ENCODE measurements at regions not wholly inside any gene's neighbourhood (a gene's known extent, or its start where the extent isn't known, plus 50 kb on each side); places are given as distances from the start of the nearest gene placed in this dataset.

DNA sequence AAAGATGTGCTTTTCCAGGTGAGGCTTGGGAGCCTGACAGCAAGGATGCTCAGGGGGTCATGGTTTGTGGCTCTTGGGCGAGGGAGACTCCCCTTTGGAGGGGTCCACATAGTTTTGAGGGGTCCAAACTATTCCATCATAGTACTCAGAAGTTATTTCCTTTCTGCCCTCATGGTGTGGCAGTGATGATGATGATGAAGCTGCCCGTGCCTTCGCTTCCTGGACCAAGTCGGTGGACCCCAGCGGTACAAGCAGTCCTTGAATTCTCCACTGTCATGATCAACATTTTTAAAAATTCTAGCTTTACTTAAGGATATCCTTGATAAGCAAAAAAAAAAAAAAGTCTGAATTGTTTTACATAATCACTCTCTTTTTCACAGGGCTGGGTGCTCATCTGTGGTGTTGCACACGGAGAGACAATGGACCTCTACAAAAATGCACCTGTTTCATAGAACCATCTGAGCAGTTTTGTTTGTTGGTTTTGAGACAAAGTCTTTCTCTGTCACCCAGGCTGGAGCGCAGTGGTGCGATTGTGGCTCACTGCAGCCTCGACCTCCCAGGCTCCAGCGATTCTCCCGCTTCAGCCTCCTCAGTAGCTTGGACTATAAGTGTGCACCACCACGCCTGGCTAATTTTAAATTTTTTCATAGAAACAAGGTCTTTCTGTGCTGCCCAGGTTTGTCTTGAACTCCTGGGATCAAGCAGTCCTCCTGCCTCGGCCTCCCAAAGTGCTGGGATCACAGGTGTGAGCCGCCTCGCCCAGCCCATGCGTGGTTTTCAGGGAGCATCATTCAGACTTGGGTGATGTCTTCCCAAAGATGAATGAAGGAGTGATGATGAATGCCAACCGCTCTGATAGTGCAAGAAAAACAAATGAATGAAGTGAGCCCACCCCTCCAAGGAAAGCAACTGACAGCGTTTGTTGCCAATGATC, 271.4 kb upstream of the HDAC4 start:
- TF ChIP-seq, protein P1, sequence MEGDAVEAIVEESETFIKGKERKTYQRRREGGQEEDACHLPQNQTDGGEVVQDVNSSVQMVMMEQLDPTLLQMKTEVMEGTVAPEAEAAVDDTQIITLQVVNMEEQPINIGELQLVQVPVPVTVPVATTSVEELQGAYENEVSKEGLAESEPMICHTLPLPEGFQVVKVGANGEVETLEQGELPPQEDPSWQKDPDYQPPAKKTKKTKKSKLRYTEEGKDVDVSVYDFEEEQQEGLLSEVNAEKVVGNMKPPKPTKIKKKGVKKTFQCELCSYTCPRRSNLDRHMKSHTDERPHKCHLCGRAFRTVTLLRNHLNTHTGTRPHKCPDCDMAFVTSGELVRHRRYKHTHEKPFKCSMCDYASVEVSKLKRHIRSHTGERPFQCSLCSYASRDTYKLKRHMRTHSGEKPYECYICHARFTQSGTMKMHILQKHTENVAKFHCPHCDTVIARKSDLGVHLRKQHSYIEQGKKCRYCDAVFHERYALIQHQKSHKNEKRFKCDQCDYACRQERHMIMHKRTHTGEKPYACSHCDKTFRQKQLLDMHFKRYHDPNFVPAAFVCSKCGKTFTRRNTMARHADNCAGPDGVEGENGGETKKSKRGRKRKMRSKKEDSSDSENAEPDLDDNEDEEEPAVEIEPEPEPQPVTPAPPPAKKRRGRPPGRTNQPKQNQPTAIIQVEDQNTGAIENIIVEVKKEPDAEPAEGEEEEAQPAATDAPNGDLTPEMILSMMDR (IDR thresholded peaks at IDR 0.05; ENCODE audit: unreplicated experiment) = no peak
- H3K27me3 Mint-ChIP-seq (ENCODE audit: unreplicated experiment) = peaks cover 67% of the 10 kb centered on the region
- CTCF ChIA-PET = no interaction called here
- intact Hi-C loops (cut with micrococcal nuclease; ENCODE audit: unreplicated experiment) = no loop called here
- no peak overlapping the region for H3K27ac Mint-ChIP-seq (ENCODE audit: unreplicated experiment)
- no TSS peak for BruUV-seq (replicated peaks)
- no peak for DNase-seq
- no peaks in the 10 kb centered on the region for H3K36me3 Mint-ChIP-seq (ENCODE audit: insufficient read depth, unreplicated experiment)
- H3K9me3 Mint-ChIP-seq (ENCODE audit: low read depth, unreplicated experiment) = no peaks in the 10 kb centered on the region
- no peaks in the 10 kb centered on the region for H3K4me1 Mint-ChIP-seq (ENCODE audit: low read depth, unreplicated experiment)
- H3K4me3 Mint-ChIP-seq (ENCODE audit: low read depth, unreplicated experiment) = no peak overlapping the region

DNA sequence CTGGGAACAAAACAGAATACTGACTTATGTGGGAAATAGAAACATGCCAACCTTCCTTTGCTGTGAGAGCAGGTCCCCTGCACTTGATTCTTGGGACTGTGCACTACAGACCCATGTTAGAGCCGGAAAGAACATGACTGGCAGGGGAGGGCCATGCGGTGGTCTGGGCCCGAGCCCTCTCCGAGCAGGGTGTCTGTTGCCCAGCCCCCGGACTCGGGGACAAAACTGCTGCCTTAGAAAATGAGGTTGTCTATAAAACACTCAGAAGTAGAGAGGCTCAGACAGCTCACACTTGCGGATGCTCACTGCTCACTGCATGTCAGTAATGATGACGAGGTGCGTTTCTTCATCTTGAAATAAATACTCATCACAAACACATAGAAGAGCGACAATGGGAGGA, 270.7 kb upstream of the HDAC4 start:
- H3K36me3 Mint-ChIP-seq (ENCODE audit: insufficient read depth, unreplicated experiment) = no peaks in the 10 kb centered on the region
- H3K27me3 Mint-ChIP-seq (ENCODE audit: unreplicated experiment) = peaks cover 73% of the 10 kb centered on the region
- DNase-seq = no peak
- TF ChIP-seq, protein P1 (IDR thresholded peaks at IDR 0.05; ENCODE audit: unreplicated experiment) = no peak
- intact Hi-C loops (cut with micrococcal nuclease; ENCODE audit: unreplicated experiment) = no loop called here
- H3K4me1 Mint-ChIP-seq (ENCODE audit: low read depth, unreplicated experiment) = no peaks in the 10 kb centered on the region
- H3K9me3 Mint-ChIP-seq (ENCODE audit: low read depth, unreplicated experiment) = no peaks in the 10 kb centered on the region
- CTCF ChIA-PET = no interaction called here
- no peak overlapping the region for H3K27ac Mint-ChIP-seq (ENCODE audit: unreplicated experiment)
- H3K4me3 Mint-ChIP-seq (ENCODE audit: low read depth, unreplicated experiment) = no peak overlapping the region
- BruUV-seq (replicated peaks) = no TSS peak

DNA sequence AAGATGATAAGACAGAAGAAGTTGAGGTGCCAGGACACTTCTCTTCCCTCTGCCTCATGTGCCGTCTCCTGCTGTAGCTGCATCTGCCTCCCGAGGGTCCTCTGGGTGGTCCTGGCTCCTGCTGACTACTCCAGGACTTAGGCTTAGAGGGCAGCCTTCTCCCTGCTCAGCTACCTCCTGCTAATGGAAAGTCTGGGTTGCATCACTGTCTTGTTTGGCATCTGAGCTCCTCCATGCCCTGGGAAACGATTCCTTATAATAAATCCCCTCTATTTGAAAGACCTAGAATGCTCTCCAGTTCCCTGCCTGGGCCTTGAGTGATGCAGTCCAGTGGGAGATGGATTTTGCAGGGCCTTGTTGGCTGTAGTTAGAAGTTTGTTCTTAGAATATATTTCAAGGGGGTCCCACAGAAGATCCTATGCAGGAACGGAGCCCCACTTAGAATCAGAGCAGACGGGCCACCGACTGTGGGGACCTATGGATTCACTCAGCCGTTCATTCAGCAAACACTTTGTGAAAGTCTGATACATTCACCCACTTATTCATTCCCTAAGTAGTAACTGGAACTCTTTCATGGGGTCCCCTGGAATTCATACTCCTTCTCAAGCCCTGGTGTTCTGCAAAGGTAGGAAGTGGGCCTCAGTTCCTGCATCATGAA, 269.8 kb upstream of the HDAC4 start:
- no peak overlapping the region for H3K27ac Mint-ChIP-seq (ENCODE audit: unreplicated experiment)
- no peak for DNase-seq
- intact Hi-C loops (cut with micrococcal nuclease; ENCODE audit: unreplicated experiment) = no loop called here
- CTCF ChIA-PET = no interaction called here
- no peaks in the 10 kb centered on the region for H3K36me3 Mint-ChIP-seq (ENCODE audit: insufficient read depth, unreplicated experiment)
- H3K4me1 Mint-ChIP-seq (ENCODE audit: low read depth, unreplicated experiment) = no peaks in the 10 kb centered on the region
- H3K9me3 Mint-ChIP-seq (ENCODE audit: low read depth, unreplicated experiment) = no peaks in the 10 kb centered on the region
- H3K4me3 Mint-ChIP-seq (ENCODE audit: low read depth, unreplicated experiment) = no peak overlapping the region
- peaks cover 74% of the 10 kb centered on the region for H3K27me3 Mint-ChIP-seq (ENCODE audit: unreplicated experiment)
- no TSS peak for BruUV-seq (replicated peaks)
- TF ChIP-seq, protein P1 (IDR thresholded peaks at IDR 0.05; ENCODE audit: unreplicated experiment) = no peak

DNA sequence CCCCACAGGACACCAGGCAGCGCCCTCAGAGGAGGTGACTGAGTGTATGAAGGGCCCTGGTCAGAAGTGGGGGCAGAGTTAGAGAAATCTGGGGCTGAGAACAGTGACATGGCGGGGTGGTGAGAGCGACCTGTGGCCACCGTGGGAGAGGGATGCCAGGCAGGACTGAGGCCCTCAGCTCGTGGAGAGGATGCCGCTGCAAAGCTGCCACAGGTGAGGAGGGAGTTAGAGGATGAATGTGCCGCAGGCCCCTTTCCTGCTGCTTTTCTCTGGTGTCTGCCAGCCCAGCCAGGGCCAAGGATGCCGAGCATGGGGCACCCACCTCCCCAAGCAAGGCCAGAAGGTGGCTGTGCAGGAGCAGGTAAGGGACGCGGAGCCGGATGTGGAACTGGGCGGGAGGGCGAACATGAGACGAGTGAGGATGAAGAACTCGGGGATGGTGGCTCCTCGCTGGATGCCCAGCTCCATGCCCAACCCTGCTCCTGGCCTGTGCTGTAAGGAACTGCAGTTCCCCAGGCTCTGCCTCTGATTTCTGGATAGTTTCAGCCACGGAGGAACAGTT, 269.2 kb upstream of the HDAC4 start:
- Mint-ChIP-seq H3K27me3 (ENCODE audit: unreplicated experiment) (peaks cover 78% of the 10 kb centered on the region), H3K4me1 (ENCODE audit: low read depth, unreplicated experiment) (no peaks in the 10 kb centered on the region), H3K9me3 (ENCODE audit: low read depth, unreplicated experiment) (no peaks in the 10 kb centered on the region), H3K4me3 (ENCODE audit: low read depth, unreplicated experiment) (no peak overlapping the region), H3K27ac (ENCODE audit: unreplicated experiment) (no peak overlapping the region), H3K36me3 (ENCODE audit: insufficient read depth, unreplicated experiment) (no peaks in the 10 kb centered on the region)
- intact Hi-C loops (cut with micrococcal nuclease; ENCODE audit: unreplicated experiment) = no loop called here
- TF ChIP-seq, protein P1 (IDR thresholded peaks at IDR 0.05; ENCODE audit: unreplicated experiment) = no peak
- CTCF ChIA-PET = no interaction called here
- DNase-seq = no peak
- BruUV-seq (replicated peaks) = no TSS peak
